ENCODE measurements at regions not wholly inside any gene's neighbourhood (a gene's known extent, or its start where the extent isn't known, plus 50 kb on each side); places are given as distances from the start of the nearest gene placed in this dataset.
"Not testable (repeated sequence)": the region's sequence is repeated elsewhere in the genome, so short reads cannot be mapped to it uniquely, and the experiment has no call there.

GRCh38 chr9:27835286-27835685 lies 262.0 kb upstream of the C9orf72 start:
- Histone ChIP-seq H3K9ac (ENCODE audit: low read depth, low read length) (no peak overlapping the region), H3K36me3 (ENCODE audit: insufficient read depth, low read length) (no peaks in the 10 kb centered on the region), H3K4me1 (ENCODE audit: insufficient read depth, low read length) (no peaks in the 10 kb centered on the region), H3K9me3 (ENCODE audit: control insufficient read depth, insufficient read depth, low read length) (no peaks in the 10 kb centered on the region)

- Histone ChIP-seq H3K36me3 (ENCODE audit: insufficient read depth, low read length) (no peaks in the 10 kb centered on the region), H3K9me3 (ENCODE audit: control insufficient read depth, insufficient read depth, low read length) (no peaks in the 10 kb centered on the region), H3K4me1 (ENCODE audit: insufficient read depth, low read length) (no peaks in the 10 kb centered on the region), H3K9ac (ENCODE audit: low read depth, low read length) (no peak overlapping the region)
These were observed 262.5 kb upstream of the C9orf72 start for GRCh38 chr9:27835746-27836145.

DNA sequence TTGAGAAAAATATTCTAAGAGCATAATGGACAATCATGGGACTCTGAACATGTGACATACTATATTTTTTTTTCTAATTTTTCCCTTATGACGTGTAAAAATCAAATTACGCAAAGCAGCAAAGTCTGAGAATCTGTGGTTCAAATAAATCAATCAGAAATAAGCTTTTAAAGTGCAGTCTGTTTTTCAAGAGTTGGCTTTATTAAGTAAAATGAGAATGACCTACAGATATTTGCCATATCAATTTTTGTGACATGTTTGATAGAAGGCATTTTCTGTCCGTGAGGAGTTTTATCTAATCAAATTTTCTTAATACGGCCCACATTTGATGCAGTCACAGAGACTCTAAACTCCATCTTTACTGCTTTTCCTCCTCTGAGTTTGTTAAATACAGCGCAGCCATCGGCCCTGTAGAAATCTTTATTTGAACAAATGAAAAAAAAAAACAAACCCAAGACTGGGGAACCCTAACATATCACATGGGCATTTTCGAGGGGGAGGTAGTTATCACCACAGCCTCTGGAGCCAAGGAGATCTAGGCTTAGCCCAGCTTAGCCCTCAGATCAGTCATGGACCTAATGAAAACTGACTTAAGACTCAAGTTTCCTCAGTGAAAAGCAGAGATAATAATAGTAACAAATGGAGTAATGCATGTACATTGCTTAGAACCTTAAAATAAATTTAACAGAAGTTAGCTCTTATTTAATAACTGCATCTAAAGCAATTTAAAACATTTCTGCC lies 263.6 kb upstream of the C9orf72 start:
- H3K36me3 ChIP-seq (ENCODE audit: insufficient read depth, low read length): no peaks in the 10 kb centered on the region
- H3K9ac ChIP-seq (ENCODE audit: low read depth, low read length): no peak overlapping the region
- no peaks in the 10 kb centered on the region for H3K9me3 ChIP-seq (ENCODE audit: control insufficient read depth, insufficient read depth, low read length)
- no peaks in the 10 kb centered on the region for H3K4me1 ChIP-seq (ENCODE audit: insufficient read depth, low read length)

- Histone ChIP-seq H3K36me3 (ENCODE audit: insufficient read depth, low read length) (no peaks in the 10 kb centered on the region), H3K4me1 (ENCODE audit: insufficient read depth, low read length) (no peaks in the 10 kb centered on the region), H3K9me3 (ENCODE audit: control insufficient read depth, insufficient read depth, low read length) (no peaks in the 10 kb centered on the region), H3K9ac (ENCODE audit: low read depth, low read length) (no peak overlapping the region)
These were observed 265.6 kb upstream of the C9orf72 start for GRCh38 chr9:27838876-27839275.

DNA sequence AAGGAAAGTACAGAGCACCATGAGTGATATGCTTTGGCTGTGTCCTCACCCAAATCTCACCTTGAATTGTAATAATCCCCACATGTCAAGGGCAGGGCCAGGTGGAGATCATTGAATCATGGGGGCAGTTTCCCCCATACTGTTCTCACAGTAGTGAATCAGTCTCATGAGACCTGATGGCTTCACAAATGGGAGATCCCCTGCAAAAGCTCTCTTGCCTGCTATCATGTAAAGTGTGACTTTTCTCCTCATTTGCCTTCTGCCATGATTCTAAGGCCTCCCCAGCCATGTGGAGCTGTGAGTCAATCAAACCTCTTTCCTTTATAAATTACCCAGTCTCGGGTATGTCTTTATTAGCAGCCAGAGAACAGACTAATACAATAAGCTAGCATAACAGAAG lies 266.5 kb upstream of the C9orf72 start:
- not testable (repeated sequence) for H3K4me1 ChIP-seq (ENCODE audit: insufficient read depth, low read length); H3K9me3 ChIP-seq (ENCODE audit: control insufficient read depth, insufficient read depth, low read length); H3K36me3 ChIP-seq (ENCODE audit: insufficient read depth, low read length); H3K9ac ChIP-seq (ENCODE audit: low read depth, low read length)

- Histone ChIP-seq H3K9me3 (ENCODE audit: control insufficient read depth, insufficient read depth, low read length) (no peaks in the 10 kb centered on the region), H3K4me1 (ENCODE audit: insufficient read depth, low read length) (no peaks in the 10 kb centered on the region), H3K36me3 (ENCODE audit: insufficient read depth, low read length) (no peaks in the 10 kb centered on the region), H3K9ac (ENCODE audit: low read depth, low read length) (no peak overlapping the region)
These were observed 271.5 kb upstream of the C9orf72 start for GRCh38 chr9:27844797-27845196.

DNA sequence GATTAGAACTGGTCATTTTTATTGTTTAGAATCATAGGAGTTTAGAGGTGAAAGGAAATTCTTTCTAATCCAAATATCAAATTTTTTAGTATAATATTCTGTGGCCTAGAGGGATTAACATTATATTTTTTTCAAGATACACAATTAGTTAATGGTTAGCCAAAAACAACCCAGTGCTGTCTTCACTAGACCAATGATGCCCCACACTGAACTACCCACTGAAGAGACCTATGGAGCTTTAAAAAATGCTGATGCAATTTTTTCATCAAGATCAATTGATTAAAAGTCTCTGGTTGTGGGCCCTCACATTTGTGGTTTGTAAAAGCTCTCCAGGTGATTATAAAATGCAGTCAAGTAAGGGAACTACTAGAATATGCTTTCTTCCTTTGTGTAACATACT lies 274.1 kb upstream of the C9orf72 start:
- no peaks in the 10 kb centered on the region for H3K4me1 ChIP-seq (ENCODE audit: insufficient read depth, low read length)

GRCh38 chr9:27847818-27848217 lies 274.5 kb upstream of the C9orf72 start:
- Histone ChIP-seq H3K4me1 (ENCODE audit: insufficient read depth, low read length) (no peaks in the 10 kb centered on the region), H3K9me3 (ENCODE audit: control insufficient read depth, insufficient read depth, low read length) (no peaks in the 10 kb centered on the region), H3K9ac (ENCODE audit: low read depth, low read length) (no peak overlapping the region), H3K36me3 (ENCODE audit: insufficient read depth, low read length) (no peaks in the 10 kb centered on the region)

More for the DNA sequence above, 274.1 kb upstream of the C9orf72 start:
- Histone ChIP-seq H3K9ac (ENCODE audit: low read depth, low read length) (no peak overlapping the region), H3K36me3 (ENCODE audit: insufficient read depth, low read length) (no peaks in the 10 kb centered on the region), H3K9me3 (ENCODE audit: control insufficient read depth, insufficient read depth, low read length) (no peaks in the 10 kb centered on the region)

- no peaks in the 10 kb centered on the region for H3K9me3 ChIP-seq (ENCODE audit: control insufficient read depth, insufficient read depth, low read length)
- H3K9ac ChIP-seq (ENCODE audit: low read depth, low read length): no peak overlapping the region
- H3K36me3 ChIP-seq (ENCODE audit: insufficient read depth, low read length): no peaks in the 10 kb centered on the region
- no peaks in the 10 kb centered on the region for H3K4me1 ChIP-seq (ENCODE audit: insufficient read depth, low read length)
These were observed 275.0 kb upstream of the C9orf72 start for GRCh38 chr9:27848315-27848714.

GRCh38 chr9:27851858-27852257 lies 278.6 kb upstream of the C9orf72 start:
- H3K36me3 ChIP-seq (ENCODE audit: insufficient read depth, low read length): no peaks in the 10 kb centered on the region
- H3K4me1 ChIP-seq (ENCODE audit: insufficient read depth, low read length): peaks cover 11% of the 10 kb centered on the region
- H3K9me3 ChIP-seq (ENCODE audit: control insufficient read depth, insufficient read depth, low read length): no peaks in the 10 kb centered on the region
- H3K9ac ChIP-seq (ENCODE audit: low read depth, low read length): no peak overlapping the region

DNA sequence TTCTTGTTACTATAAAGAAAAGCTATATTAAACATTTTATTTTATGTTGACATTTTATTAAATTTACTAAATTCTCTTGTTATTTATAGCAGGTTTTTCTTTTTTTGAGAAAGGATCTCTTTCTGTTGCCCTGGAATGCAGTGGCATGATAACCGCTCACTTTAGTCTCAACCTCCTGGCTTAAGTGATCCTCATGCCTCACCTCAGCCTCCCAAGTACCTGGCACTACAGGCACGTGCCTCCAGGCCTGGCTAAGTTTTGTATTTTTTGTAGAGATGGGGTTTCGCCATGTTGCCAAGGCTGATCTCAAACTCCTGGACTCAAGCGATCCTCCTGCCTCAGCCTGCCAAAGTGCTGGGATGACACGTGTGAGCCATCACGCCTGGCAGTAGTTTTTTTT lies 280.2 kb upstream of the C9orf72 start:
- Histone ChIP-seq H3K9ac (ENCODE audit: low read depth, low read length) (no peak overlapping the region), H3K36me3 (ENCODE audit: insufficient read depth, low read length) (no peaks in the 10 kb centered on the region), H3K4me1 (ENCODE audit: insufficient read depth, low read length) (peaks cover 11% of the 10 kb centered on the region), H3K9me3 (ENCODE audit: control insufficient read depth, insufficient read depth, low read length) (no peaks in the 10 kb centered on the region)

GRCh38 chr9:27856054-27856453 lies 282.8 kb upstream of the C9orf72 start:
- H3K36me3 ChIP-seq (ENCODE audit: insufficient read depth, low read length): no peaks in the 10 kb centered on the region
- no peaks in the 10 kb centered on the region for H3K9me3 ChIP-seq (ENCODE audit: control insufficient read depth, insufficient read depth, low read length)
- H3K9ac ChIP-seq (ENCODE audit: low read depth, low read length): no peak overlapping the region
- H3K4me1 ChIP-seq (ENCODE audit: insufficient read depth, low read length): peaks cover 11% of the 10 kb centered on the region

DNA sequence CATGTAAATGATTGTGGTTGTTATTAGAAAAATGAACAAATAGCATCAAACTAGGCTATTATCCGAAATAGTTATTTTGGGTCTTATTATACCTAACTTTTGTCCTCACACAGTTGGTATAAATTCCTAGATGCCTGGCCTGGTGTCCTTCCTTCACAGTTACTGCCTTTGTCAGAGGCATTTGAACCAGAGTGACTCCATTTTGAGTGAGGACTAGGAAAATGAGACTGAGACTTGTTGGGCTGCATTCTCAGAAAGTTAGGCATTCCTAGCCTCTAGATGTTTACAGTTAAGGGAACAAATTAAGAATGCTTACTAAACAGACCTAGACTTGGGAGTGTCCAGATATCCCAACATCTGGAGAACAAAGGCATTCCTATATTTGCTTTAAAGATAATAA lies 283.5 kb upstream of the C9orf72 start:
- no peak overlapping the region for H3K9ac ChIP-seq (ENCODE audit: low read depth, low read length)
- H3K9me3 ChIP-seq (ENCODE audit: control insufficient read depth, insufficient read depth, low read length): no peaks in the 10 kb centered on the region
- H3K36me3 ChIP-seq (ENCODE audit: insufficient read depth, low read length): no peaks in the 10 kb centered on the region
- H3K4me1 ChIP-seq (ENCODE audit: insufficient read depth, low read length): peaks cover 11% of the 10 kb centered on the region

DNA sequence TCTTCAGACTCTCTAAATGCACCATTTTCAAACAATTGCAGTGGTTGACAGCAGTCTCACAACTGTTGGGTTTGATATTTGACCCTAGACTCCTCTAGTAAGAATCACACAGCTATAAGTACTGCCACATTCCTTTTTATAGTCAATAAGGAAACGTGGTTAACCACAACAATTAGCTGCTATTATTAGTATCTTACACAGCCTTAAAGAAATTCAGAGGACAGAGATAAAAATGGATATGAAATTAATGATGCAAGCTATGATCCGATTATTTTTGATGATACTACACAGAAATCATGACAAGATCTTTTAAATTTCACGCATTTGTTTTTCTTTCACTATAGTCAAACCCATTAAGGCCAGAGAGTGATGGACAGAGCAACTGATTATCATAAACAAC lies 288.6 kb upstream of the C9orf72 start:
- no peaks in the 10 kb centered on the region; the same call in 1 of the 2 replicates for H3K4me1 ChIP-seq (ENCODE audit: insufficient read depth, low read length)

GRCh38 chr9:27864644-27865438 lies 291.6 kb upstream of the C9orf72 start:
- Histone ChIP-seq H3K36me3 (ENCODE audit: insufficient read depth, low read length) (no peaks in the 10 kb centered on the region), H3K4me1 (ENCODE audit: insufficient read depth, low read length) (no peaks in the 10 kb centered on the region; the same call in 1 of the 2 replicates), H3K9ac (ENCODE audit: low read depth, low read length) (no peak overlapping the region)

More for the DNA sequence above, 288.6 kb upstream of the C9orf72 start:
- H3K9me3 ChIP-seq (ENCODE audit: control insufficient read depth, insufficient read depth, low read length): no peaks in the 10 kb centered on the region
- no peaks in the 10 kb centered on the region for H3K36me3 ChIP-seq (ENCODE audit: insufficient read depth, low read length)
- H3K9ac ChIP-seq (ENCODE audit: low read depth, low read length): no peak overlapping the region

More at GRCh38 chr9:27864644-27865438, 291.6 kb upstream of the C9orf72 start:
- no peaks in the 10 kb centered on the region for H3K9me3 ChIP-seq (ENCODE audit: control insufficient read depth, insufficient read depth, low read length)
